GM21825 (cell line): ENCODE measurements at regions not wholly inside any gene's neighbourhood (a gene's known extent, or its start where the extent isn't known, plus 50 kb on each side); places are given as distances from the start of the nearest gene placed in this dataset.
"Not testable (repeated sequence)": the region's sequence is repeated elsewhere in the genome, so short reads cannot be mapped to it uniquely, and the experiment has no call there.

Experiments used
- ATAC-seq: cut with Tn5 transposase; IDR thresholded peaks from one replicate; pipeline ENCODE4 v1.9.1; 2021; ENCODE audit warnings: mild to moderate bottlenecking, moderate library complexity; ENCODE audit not compliant: unreplicated experiment

DNA sequence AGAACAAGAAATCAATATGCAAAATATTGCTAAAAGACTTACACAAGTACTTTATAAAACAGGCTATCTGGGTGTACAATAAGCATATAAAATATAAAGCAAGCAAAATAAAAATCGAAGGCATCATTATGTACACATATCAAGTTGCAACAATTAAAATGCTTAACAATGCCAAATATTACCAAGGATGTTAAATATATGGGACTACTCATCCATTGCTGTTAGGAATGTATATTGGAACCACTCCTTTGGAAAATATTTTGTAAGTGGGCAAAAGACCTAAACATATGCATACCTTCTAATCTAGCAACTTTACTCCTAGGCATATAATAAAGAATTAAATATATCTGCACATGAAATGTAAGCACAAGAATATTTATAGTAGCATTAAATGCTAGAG, 632.6 kb upstream of the COX7C start:
- no peak for ATAC-seq

DNA sequence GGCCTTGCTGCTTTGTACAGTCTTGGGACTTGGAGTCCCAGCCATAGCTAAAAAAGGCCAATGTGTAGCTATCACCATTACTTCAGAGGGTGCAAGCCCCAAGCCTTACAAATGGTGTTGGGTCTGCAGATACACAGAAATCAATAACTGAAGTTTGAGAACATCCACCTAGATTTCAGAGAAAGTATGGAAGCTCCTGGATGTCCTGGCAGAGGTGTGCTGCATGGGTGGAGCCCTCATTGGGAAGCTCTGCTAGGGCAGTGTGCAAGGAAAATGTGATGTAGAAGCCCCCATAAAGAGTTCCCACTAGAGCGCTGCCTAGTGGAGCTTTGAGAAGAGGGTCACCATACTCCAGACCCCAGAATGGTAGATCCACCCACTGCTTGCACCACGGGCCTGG, 626.7 kb upstream of the COX7C start:
- ATAC-seq: no peak

DNA sequence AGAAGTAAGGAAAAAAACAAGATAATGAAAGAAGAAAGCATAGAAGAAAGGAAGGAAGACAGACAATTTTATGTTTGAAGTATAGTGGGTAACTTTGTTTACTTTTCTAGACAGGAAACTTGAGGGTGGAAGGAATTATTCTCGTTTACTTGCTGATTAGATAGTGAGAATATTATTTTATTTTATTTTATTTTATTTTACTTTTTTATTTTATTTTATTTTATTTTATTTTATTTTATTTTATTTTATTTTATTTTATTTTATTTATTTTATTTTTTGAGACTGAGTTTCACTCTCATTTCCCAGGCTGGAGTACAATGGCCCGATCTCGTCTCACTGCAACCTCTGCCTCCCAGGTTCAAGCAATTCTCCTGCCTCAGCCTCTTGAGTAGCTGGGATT, 623.1 kb upstream of the COX7C start:
- ATAC-seq: not testable (repeated sequence)

DNA sequence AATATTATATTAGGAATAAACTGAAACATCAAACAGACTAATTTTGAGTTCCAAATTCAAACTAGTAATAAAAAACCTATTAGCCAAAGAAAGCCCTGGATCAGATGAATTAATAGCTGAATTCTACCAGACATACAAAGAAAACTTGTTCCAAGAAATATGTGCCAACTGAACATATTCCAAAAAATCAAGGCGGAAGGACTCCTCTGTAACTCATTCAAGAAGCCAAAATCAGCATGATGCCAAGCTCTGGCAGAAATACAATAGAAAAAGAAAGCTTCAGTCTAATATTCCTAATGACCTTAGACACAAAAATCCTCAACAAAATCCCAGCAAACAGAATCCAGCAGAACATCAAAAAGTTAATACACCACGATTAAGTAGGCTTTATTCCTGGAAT, 619.1 kb upstream of the COX7C start:
- no peak for ATAC-seq

DNA sequence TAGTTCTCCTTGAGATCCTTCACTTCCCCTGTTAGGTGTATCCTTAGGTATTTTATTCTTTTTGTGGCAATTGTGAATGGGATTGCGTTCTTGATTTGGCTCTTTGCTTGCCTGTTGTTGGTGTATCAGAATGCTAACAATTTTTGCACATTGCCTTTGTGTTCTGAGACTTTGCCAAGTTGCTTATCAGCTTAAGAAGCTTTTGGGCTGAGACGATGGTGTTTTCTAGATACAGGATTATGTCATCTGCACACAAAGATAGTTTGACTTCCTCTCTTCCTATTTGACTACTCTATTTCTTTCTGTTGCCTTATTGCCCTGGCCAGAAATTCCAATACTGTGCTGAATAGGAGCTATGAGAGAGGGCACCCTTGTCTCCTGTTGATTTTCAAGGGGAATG, 609.4 kb upstream of the COX7C start:
- no peak for ATAC-seq

DNA sequence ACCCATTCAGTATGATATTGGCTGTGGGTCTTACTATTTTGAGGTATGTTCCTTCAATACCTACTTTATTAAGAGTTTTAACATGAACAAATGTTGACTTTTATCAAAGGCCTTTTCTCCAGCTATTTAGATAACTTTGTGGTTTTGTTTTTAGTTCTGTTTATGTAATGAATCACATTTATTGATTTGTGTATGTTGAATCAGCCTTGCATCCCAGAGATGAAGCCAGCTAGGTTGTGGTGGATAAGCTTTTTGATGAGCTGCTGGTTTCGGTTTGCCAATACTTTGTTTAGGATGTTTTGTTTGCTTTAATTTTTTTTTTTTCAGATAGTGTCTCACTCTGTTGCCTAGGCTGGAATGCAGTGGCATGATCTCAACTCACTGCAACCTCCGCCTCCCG, 609.0 kb upstream of the COX7C start:
- ATAC-seq: no peak

DNA sequence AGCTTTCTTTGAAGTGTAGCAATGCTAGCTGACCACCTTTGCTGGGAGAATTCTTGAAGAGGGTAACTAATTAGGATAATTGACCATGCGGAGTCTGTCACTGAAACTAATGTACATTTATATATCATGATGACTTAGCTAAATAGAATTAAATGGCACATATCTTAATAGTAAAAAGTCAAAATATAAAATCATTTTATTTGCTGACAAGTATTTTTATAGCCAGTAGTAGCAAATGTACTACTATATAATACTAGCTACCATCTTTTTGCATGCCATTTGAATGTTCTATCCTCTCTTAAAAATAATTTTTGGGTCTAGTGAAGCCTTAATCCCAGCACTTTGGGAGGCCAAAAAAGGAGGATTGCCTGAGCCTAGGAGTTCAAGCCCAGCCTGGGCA, 605.8 kb upstream of the COX7C start:
- ATAC-seq: no peak

DNA sequence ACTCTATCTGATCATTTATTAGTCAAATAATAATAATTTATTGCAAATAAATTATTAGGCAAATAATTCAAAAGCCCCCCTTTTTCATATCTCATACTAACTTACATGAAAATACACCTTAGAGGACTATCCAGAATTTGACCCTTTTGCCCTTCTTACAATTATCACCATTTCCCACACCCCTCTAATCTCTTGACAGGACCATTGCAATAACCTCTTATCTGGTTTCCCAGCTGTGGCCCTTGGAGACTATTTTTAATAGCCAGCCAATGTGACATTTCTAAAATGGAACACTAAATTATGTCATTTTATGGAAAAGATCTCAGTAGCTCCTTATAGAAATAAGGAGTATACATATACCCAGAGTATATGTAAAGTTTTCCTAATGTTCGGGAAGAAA, 588.4 kb upstream of the COX7C start:
- no peak for ATAC-seq

DNA sequence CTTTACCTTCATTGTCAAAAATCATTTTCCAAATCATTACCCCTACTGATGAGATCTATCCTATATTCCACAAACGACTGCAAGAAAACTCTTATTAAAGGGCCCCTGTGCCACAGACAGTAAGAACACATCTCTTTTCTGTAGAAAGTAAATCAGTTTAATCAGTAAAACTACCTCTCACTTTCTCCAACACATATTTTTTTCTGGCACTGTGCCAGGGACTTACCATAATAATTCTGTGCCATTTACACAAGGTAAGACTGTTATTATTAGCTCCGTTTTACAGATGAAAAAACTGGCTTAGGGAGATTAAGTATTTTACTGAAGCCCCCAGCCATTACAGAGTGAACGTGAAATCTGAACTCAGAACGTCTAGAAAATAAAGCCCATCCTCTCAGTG, 587.0 kb upstream of the COX7C start:
- ATAC-seq: no peak

DNA sequence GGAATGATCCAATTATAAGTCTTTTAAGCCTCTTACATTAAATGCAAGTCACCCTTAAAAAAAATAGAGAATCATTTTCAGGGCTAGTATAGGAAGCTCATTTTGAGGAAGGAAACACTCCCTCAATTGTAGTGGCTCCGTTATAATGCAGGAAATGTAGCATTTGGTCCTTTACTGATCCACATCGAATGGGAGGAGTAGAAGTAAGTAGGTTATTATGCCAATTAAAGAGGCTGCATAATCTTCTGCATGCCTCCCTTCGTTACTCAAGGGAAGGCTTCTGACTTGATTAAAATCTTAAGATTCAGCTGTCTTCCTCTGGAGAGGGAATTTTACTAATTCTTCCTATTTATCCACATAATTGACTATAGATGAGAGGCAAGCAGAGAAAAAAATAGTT, 579.2 kb upstream of the COX7C start:
- no peak for ATAC-seq

DNA sequence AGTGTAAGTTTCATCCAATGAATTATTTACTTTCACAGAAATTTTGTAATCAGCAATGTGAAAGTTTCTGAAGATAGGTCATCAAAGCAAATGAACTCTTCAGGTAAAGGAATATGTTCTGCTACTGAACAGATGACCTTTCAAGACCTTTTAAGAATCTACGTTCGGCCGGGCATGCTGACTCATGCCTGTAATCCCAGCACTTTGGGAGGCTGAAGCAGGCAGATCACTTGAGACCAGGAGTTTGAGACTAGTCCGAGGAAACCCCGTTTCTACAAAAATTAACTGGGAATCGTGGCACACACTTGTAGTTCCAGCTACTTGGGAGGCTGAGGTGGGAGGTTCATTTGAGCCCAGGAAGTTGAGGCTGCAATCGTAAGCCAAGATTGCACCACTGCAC, 578.4 kb upstream of the COX7C start:
- ATAC-seq: no peak

DNA sequence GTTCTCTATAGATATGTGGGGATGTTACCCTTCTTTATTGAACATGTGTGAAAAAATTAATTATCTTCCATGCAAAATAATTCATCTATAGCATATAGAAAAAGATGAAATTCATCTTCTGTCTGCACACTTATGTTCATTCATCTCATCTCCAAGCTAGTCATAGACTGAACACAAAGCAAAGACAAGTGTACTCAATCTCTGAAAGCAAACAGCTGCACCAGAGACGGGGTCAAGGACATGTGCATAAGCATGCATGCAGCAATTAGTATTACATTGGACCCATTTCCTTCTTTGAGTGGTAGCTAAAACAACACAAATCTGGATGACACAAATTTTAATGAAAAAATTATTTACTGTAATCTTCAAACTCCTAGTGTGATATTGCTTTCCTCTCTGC, 547.0 kb upstream of the COX7C start:
- ATAC-seq: no peak

DNA sequence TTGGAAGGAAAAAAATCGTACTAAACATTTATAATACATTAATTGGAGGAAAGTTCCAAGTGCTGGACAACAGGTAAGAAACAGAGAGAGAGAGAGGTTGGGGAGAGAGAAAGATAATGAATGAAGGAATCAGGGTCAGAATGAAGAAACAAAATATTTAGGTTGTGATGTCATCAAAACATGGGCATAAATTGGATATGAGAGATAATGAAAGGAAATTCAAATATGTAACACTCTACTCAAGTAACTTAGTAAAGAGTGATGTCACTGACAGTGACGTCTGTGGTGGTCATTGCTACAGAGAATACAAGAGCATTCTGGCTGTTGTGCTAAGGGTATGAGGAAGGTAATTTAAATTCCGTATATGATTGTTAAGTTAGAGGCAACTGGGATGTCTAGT, 543.4 kb upstream of the COX7C start:
- ATAC-seq: no peak

DNA sequence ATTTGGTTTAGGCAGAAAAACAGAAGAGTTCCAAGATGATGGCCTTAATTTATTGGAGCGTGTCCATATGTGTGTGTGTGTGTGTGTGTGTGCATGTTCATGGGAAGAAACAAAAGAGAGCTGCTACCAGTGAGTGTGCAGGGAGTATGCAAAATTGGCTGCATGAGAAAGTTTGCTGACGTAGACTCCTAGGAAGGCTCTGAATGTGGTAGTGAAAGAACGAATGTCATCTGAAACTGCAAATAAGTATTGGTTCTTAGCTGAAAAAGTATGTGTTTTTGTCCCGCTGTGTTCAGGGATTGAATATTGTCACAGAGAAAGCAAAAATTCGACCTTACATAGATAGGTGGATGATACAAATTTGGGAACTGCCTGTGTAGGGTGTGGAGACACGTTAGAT, 542.6 kb upstream of the COX7C start:
- no peak for ATAC-seq

DNA sequence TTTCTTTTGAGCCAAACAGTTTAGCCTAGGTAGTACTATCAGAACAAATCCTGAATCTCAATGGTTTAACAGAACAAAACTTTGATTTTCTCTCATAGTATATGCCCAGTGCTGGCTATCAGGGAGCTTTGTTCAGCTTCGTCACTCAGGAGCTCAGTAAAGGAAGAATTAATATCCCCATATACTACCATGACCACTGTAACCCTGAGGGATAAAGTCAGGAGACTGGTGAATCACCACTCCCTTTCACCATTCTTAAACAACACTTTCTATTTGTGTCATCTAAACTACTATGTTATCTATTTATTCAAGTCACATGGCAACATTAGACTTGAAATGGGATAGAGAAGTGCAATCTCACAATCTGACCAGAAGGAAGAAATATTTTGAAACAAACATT, 522.6 kb upstream of the COX7C start:
- ATAC-seq: no peak

DNA sequence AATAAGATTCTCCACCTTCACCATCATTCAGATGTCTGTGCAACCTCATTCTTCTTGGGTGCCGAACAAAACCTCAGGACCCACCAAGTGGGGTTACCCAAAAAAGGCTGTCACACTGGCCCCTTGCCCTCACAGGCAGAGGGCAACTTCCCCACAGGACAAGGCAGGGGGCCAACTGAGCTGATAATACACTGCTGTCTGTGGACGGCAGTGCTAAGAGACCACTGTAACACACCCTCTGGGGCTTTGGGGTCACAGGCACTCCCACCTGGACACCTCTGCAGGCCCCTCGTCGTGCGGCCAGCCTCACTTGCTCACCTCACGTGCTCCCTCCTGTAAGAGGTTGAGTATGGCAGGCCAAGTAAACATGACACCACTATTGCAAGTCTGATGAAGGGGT, 515.8 kb upstream of the COX7C start:
- no peak for ATAC-seq

DNA sequence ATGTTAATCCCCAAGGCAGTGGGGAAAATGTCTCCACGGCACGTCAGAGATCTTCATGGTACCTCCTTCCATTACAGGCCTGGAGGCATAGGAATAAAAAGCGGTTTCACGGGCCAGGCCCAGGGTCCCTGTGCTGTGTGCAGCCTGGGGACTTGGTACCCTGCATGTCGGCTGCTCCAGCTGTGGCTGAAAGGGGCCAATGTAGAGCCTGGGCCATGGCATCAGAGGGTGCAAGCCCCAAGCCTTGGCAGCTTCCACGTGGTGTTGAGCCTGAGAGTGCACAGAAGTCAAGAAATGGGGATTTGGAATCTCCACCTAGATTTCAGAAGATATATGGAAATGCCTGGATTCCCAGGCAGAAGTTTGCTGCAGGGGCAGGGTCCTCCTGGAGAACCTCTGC, 508.9 kb upstream of the COX7C start:
- no peak for ATAC-seq

DNA sequence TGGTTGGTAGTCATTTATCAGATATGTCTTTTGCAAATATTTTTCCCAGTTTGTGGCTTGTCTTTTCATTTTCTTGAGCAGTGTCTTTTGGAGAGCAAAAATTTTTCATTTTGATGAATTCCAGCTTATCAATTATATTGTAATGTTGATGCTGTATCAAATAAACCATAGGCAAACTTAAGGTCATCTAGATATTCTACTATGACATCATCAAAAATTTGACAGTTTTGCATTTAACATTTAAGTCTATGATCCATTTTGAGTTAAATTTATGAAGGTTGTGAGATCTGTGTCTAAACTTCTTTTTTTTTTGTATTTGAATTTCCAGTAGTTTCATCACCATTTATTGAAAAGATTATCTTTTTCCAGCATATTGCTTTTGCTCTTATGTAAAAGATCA, 505.5 kb upstream of the COX7C start:
- ATAC-seq: no peak

DNA sequence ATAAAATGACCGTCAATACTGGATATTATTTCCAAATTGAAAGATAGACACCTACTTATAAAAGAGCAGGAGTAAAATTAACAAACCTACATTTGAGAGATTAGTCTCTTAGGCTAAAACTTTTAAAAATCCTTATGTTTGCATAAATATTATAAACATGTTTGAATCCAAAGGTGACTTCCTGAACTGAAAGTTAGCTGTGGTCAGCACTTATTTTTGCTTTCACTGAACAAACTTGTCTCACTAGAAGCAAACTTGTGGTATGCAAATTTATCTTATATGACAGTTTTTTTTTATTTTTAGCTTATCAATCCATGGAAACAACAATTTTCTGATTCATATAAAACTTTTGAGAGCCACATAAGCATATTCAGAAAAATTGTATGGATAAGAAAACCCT, 502.6 kb upstream of the COX7C start:
- no peak for ATAC-seq

DNA sequence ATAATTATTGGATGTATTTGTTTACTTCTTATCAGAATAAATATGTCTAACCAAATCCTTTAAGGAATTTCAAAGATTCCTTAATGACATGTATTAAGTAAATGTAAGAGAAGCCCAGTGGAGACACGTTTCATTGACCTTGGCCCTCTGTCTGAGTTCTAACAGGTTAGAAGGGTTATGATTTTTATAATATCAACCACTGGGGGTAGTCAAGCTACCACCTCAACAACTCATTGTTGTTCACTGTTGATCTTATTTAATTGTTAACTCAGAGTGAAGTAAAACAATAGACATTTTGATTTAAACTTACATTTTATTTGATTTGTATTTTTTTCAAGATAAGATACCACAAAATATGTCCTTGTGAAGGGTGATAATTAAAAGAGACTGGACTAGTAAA, 499.2 kb upstream of the COX7C start:
- ATAC-seq: no peak

DNA sequence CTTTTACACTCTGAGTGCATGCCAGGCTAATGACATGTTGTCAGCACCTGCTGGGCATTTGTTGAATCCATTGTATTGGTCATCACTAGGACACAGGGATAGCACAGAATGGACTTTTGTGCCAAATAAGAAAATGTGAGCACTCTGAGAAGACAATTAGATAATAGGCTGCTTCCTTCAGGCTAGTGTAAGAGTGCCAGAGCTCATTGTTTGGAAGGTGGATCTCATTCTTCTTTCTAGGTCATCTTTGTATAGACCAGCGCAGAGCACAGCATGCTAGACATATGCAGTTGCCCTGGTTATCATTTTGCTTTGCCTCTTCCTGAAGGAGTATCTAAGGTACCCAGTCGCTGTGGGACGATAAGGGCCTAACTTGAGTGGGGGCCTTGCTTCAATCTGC, 493.4 kb upstream of the COX7C start:
- no peak for ATAC-seq

DNA sequence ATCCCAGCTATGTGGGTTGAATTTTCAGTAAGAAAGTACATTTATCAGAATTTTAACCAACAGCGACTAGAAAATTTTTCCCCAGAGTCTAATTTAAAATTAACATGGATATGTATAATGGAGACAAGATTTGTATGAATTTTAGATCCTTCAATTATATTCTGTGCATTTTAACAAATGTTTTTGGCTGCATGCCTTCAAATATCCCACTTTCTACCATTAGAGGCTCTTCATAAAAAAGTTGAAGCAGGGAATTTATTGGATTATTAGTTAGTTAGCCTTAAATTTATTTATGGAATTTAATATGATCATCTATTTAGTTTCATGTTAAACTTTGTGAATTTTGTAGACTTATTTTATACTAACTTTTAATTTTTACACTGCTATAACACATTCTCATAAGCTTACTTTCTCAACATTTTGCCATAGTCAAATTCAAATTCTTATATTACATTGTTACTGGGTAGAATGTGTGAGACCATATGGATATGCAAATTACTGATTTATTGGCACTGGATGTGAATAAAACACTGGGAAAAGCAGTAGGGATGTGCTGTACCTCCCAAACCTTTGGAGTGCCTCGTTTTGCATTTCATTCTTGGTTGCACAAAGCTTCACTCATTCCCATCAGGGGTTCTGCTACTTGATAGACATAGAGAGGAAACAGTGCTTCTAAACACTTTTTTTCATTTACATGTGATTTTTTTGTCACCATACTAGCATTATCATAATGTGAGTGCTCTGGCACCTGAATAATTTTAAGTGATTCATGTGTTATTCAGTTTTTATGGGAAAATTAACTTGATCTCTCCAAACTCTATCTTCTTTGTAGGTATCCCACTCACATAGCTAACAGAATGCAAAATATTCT, 491.8 kb upstream of the COX7C start:
- no peak for ATAC-seq

DNA sequence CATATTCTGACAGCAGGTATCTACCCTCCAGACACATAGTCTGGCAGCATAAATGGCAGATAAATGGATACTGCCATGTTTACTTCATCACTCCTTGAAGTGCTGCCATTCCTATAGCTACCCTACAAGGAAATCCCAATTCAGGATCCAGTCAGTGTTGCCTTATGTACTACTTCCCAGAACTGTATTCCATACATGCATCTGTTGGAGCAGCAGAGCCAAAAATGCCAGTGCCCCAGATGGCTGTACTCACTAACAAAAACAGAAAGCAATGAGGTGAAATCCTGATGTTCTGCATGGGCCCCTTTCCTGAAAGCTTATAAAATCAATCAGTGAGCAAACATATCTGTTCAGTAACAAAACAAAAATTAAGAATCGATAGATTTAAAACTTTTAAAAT, 490.0 kb upstream of the COX7C start:
- ATAC-seq: no peak
